Left lung (tissue), 4 donors: ENCODE measurements at regions not wholly inside any gene's neighbourhood (a gene's known extent, or its start where the extent isn't known, plus 50 kb on each side); places are given as distances from the start of the nearest gene placed in this dataset.

Source experiments
- ATAC-seq: fragments of 200-7000 bp; cut with Tn5 transposase; one replicate; pipeline ENCODE4 v1.9.1; 2020; ENCODE audit warnings: moderate library complexity
- DNase-seq, 4 donors: peaks; one replicate each; pipeline ENCODE4 v3.0.0-alpha.2; 2013 to 2020
- H3K27ac ChIP-seq, 2 donors: fragments of 200-600 bp; sonication (generic) in 1 of 2; one replicate each; pipeline versions ENCODE4 v1.5.0 to v1.8.0; 2020 to 2021
- H3K27me3 ChIP-seq, 2 donors: fragments of 200-600 bp; sonication (generic) in 1 of 2; one replicate each; pipeline versions ENCODE4 v1.5.0 to v1.8.0; 2020 to 2021
- H3K36me3 ChIP-seq, 2 donors: fragments of 200-600 bp; sonication (generic) in 1 of 2; one replicate each; pipeline versions ENCODE4 v1.5.0 to v1.8.0; 2020 to 2021
- H3K4me1 ChIP-seq, 2 donors: fragments of 200-600 bp; one replicate each; pipeline ENCODE4 v1.8.0; 2021
- H3K4me3 ChIP-seq, 2 donors: fragments of 200-600 bp; sonication (generic) in 1 of 2; one replicate each; pipeline versions ENCODE4 v1.5.0 to v1.8.0; 2020 to 2021; ENCODE audit warnings: mild to moderate bottlenecking in 1 of 2
- H3K9me3 ChIP-seq, 2 donors: fragments of 200-600 bp; sonication (generic) in 1 of 2; one replicate each; pipeline versions ENCODE4 v1.5.0 to v1.8.0; 2020 to 2021
- CTCF ChIP-seq, 2 donors: fragments of 200-600 bp; sonication (generic) in 1 of 2; IDR thresholded peaks; one replicate each; pipeline versions ENCODE4 v1.5.0 to v1.8.0; 2021; ENCODE audit warnings: antibody characterized with exemption in 2 of 2
- intact Hi-C, 2 donors: fragments of 100-400 bp; cut with DNase I; formaldehyde crosslinking; loops; one replicate each; pipeline versions ENCODE4 v1.11.2 to v1.14.2; 2022
- donor health status: DM: no; HTN: yes; CAD: no.
- donor health status: DM: no; HTN: no; CAD: no.

- no peaks in the 10 kb centered on the region for H3K9me3 ChIP-seq
- H3K27me3 ChIP-seq, result no peaks in the 10 kb centered on the region
- no peak overlapping the region for H3K4me3 ChIP-seq
- H3K27ac ChIP-seq, result no peak overlapping the region
- no peak for ATAC-seq
- intact Hi-C loops, result no loop called here
- DNase-seq, result no peak
- H3K36me3 ChIP-seq, result no peaks in the 10 kb centered on the region
- no peaks in the 10 kb centered on the region for H3K4me1 ChIP-seq
- no peak for TF ChIP-seq CTCF (IDR thresholded peaks at IDR 0.05)
Observed at GRCh38 chr3:101149707-101150106, 156.5 kb upstream of the ABI3BP start.

GRCh38 chr3:101149251-101149650 is 156.0 kb upstream of the ABI3BP start:
- Histone ChIP-seq H3K27ac (no peak overlapping the region), H3K9me3 (no peaks in the 10 kb centered on the region), H3K27me3 (no peaks in the 10 kb centered on the region), H3K4me3 (no peak overlapping the region), H3K4me1 (no peaks in the 10 kb centered on the region), H3K36me3 (no peaks in the 10 kb centered on the region)
- TF ChIP-seq CTCF (IDR thresholded peaks at IDR 0.05), result no peak
- DNase-seq (peak in 1 of 4 donors; percentile 23), ATAC-seq (no peak)
- intact Hi-C loops, result no loop called here

- Histone ChIP-seq H3K9me3 (no peaks in the 10 kb centered on the region), H3K27me3 (no peaks in the 10 kb centered on the region), H3K4me1 (no peaks in the 10 kb centered on the region), H3K36me3 (no peaks in the 10 kb centered on the region), H3K4me3 (no peak overlapping the region), H3K27ac (no peak overlapping the region)
- DNase-seq (no peak), ATAC-seq (no peak)
- no peak for TF ChIP-seq CTCF (IDR thresholded peaks at IDR 0.05)
- intact Hi-C loops, result no loop called here
Observed at GRCh38 chr3:101148001-101148400, 154.8 kb upstream of the ABI3BP start.

GRCh38 chr3:101146946-101147345 is 153.7 kb upstream of the ABI3BP start:
- H3K9me3 ChIP-seq, result no peaks in the 10 kb centered on the region
- DNase-seq (no peak), ATAC-seq (no peak)
- intact Hi-C loops, result no loop called here
- no peak overlapping the region for H3K4me3 ChIP-seq
- no peak overlapping the region for H3K27ac ChIP-seq
- no peaks in the 10 kb centered on the region for H3K36me3 ChIP-seq
- no peaks in the 10 kb centered on the region for H3K4me1 ChIP-seq
- H3K27me3 ChIP-seq, result no peaks in the 10 kb centered on the region
- no peak for TF ChIP-seq CTCF (IDR thresholded peaks at IDR 0.05)

DNA sequence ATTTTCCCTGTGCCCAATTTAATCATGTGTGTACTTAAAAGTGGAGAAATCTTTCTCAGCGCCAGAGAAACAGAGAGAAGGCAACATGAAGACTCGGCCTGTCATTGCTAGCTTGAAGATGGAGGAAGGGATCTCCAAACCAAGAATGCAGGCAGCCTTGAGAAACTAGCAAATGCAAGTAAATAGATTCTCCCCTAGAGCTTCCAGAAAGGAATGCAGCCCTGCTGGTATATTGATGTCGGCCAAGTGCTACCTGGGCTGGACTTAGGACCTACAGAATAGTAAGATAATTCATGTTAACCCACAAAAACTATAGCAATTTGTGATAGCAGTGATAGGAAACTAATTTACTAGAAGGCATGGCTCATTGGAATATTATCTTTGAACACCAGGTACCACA is 150.9 kb upstream of the ABI3BP start:
- Histone ChIP-seq H3K4me1 (no peaks in the 10 kb centered on the region), H3K27me3 (no peaks in the 10 kb centered on the region), H3K4me3 (no peak overlapping the region), H3K27ac (no peak overlapping the region), H3K9me3 (no peaks in the 10 kb centered on the region), H3K36me3 (no peaks in the 10 kb centered on the region)
- no peak for TF ChIP-seq CTCF (IDR thresholded peaks at IDR 0.05)
- no peak for ATAC-seq
- intact Hi-C loops, result no loop called here
- no peak for DNase-seq
